ENCODE measurements at regions not wholly inside any gene's neighbourhood (a gene's known extent, or its start where the extent isn't known, plus 50 kb on each side); places are given as distances from the start of the nearest gene placed in this dataset.

- ChIA-PET CTCF (no interaction called here), POLR2A (no interaction called here)
- Histone ChIP-seq H3K4me3 (ENCODE audit: low read depth, low read length) (no peak overlapping the region), H3K27me3 (ENCODE audit: control insufficient read depth, insufficient read depth, low read length) (no peaks in the 10 kb centered on the region), H3K27ac (ENCODE audit: low read depth, low read length) (no peak overlapping the region), H3K9me3 (ENCODE audit: control insufficient read depth, insufficient read depth, low read length) (no peaks in the 10 kb centered on the region)
- no peak for DNase-seq (ENCODE audit: low read depth, low spot score)
- no peak for TF ChIP-seq CTCF (IDR thresholded peaks at IDR 0.05; ENCODE audit: low read depth, low read length)
Measured at GRCh38 chr10:89075631-89076030, 85.0 kb downstream of the FAS start.

GRCh38 chr10:89074120-89074519 lies 83.5 kb downstream of the FAS start:
- ChIA-PET CTCF (interaction anchor here (1.2 kb wide), 1 partner anchor 45 kb away, joined by 3 read pairs; no protein-coding TSS in a partner anchor), POLR2A (no interaction called here)
- no peak for TF ChIP-seq CTCF (IDR thresholded peaks at IDR 0.05; ENCODE audit: low read depth, low read length)
- Histone ChIP-seq H3K9me3 (ENCODE audit: control insufficient read depth, insufficient read depth, low read length) (no peaks in the 10 kb centered on the region), H3K27me3 (ENCODE audit: control insufficient read depth, insufficient read depth, low read length) (no peaks in the 10 kb centered on the region), H3K4me3 (ENCODE audit: low read depth, low read length) (no peak overlapping the region), H3K27ac (ENCODE audit: low read depth, low read length) (no peak overlapping the region)
- DNase-seq (ENCODE audit: low read depth, low spot score) = no peak

GRCh38 chr10:89073719-89074118 lies 83.1 kb downstream of the FAS start:
- Histone ChIP-seq H3K4me3 (ENCODE audit: low read depth, low read length) (no peak overlapping the region), H3K9me3 (ENCODE audit: control insufficient read depth, insufficient read depth, low read length) (no peaks in the 10 kb centered on the region), H3K27ac (ENCODE audit: low read depth, low read length) (no peak overlapping the region), H3K27me3 (ENCODE audit: control insufficient read depth, insufficient read depth, low read length) (no peaks in the 10 kb centered on the region)
- POLR2A ChIA-PET = no interaction called here
- DNase-seq (ENCODE audit: low read depth, low spot score) = no peak
- CTCF ChIA-PET = interaction anchor here (1.2 kb wide), 1 partner anchor 44 kb away, joined by 3 read pairs; no protein-coding TSS in a partner anchor
- TF ChIP-seq CTCF (IDR thresholded peaks at IDR 0.05; ENCODE audit: low read depth, low read length) = no peak

- H3K27me3 ChIP-seq (ENCODE audit: control insufficient read depth, insufficient read depth, low read length) = peaks cover 2% of the 10 kb centered on the region
- no peaks in the 10 kb centered on the region for H3K9me3 ChIP-seq (ENCODE audit: control insufficient read depth, insufficient read depth, low read length)
- POLR2A ChIA-PET = no interaction called here
- no peak for TF ChIP-seq CTCF (IDR thresholded peaks at IDR 0.05; ENCODE audit: low read depth, low read length)
- CTCF ChIA-PET = interaction anchor here (1.1 kb wide), 2 partner anchors 82 to 148 kb away, joined by 3 to 4 read pairs; no protein-coding TSS in a partner anchor
- no peak overlapping the region for H3K27ac ChIP-seq (ENCODE audit: low read depth, low read length)
- DNase-seq (ENCODE audit: low read depth, low spot score) = no peak
- H3K4me3 ChIP-seq (ENCODE audit: low read depth, low read length) = no peak overlapping the region
Measured at GRCh38 chr10:89069589-89069988, 79.0 kb downstream of the FAS start.

All from AG04450 (cell line).